ENCODE measurements at regions not wholly inside any gene's neighbourhood (a gene's known extent, or its start where the extent isn't known, plus 50 kb on each side); places are given as distances from the start of the nearest gene placed in this dataset.
A peak's percentile ranks its signal among the peaks of the same experiment; 100 is the strongest.

- DNase-seq = no peak
- Histone ChIP-seq H3K4me3 (ENCODE audit: low read depth, low read length) (no peak overlapping the region), H3K27ac (no peak overlapping the region), H3K27me3 (replicated peaks) (no peaks in the 10 kb centered on the region), H3K36me3 (replicated peaks) (no peaks in the 10 kb centered on the region)
- TF ChIP-seq CTCF (IDR thresholded peaks at IDR 0.05; ENCODE audit: low read depth, low read length, missing control alignments) = no peak
- in situ Hi-C loops (cut with HindIII; ENCODE audit: low pct_ligation_motif_present, low sequenced_read_pairs) = no loop called here
Measured at GRCh38 chr5:105145152-105145551, 1582.6 kb upstream of the NUDT12 start.

- Histone ChIP-seq H3K27me3 (replicated peaks) (no peaks in the 10 kb centered on the region), H3K27ac (no peak overlapping the region), H3K4me3 (ENCODE audit: low read depth, low read length) (no peak overlapping the region), H3K36me3 (replicated peaks) (no peaks in the 10 kb centered on the region)
- in situ Hi-C loops (cut with HindIII; ENCODE audit: low pct_ligation_motif_present, low sequenced_read_pairs) = no loop called here
- DNase-seq = no peak
- no peak for TF ChIP-seq CTCF (IDR thresholded peaks at IDR 0.05; ENCODE audit: low read depth, low read length, missing control alignments)
Measured at GRCh38 chr5:105134328-105134727, 1571.7 kb upstream of the NUDT12 start.

- Histone ChIP-seq H3K27me3 (replicated peaks) (no peaks in the 10 kb centered on the region), H3K36me3 (replicated peaks) (no peaks in the 10 kb centered on the region), H3K27ac (no peak overlapping the region), H3K4me3 (ENCODE audit: low read depth, low read length) (no peak overlapping the region)
- no peak for TF ChIP-seq CTCF (IDR thresholded peaks at IDR 0.05; ENCODE audit: low read depth, low read length, missing control alignments)
- no peak for DNase-seq
- in situ Hi-C loops (cut with HindIII; ENCODE audit: low pct_ligation_motif_present, low sequenced_read_pairs) = no loop called here
Measured at GRCh38 chr5:105133087-105133486, 1570.5 kb upstream of the NUDT12 start.

- no peak for TF ChIP-seq CTCF (IDR thresholded peaks at IDR 0.05; ENCODE audit: low read depth, low read length, missing control alignments)
- Histone ChIP-seq H3K4me3 (ENCODE audit: low read depth, low read length) (no peak overlapping the region), H3K36me3 (replicated peaks) (no peaks in the 10 kb centered on the region), H3K27me3 (replicated peaks) (no peaks in the 10 kb centered on the region), H3K27ac (no peak overlapping the region)
- no peak for DNase-seq
- in situ Hi-C loops (cut with HindIII; ENCODE audit: low pct_ligation_motif_present, low sequenced_read_pairs) = no loop called here
Measured at GRCh38 chr5:105132581-105132980, 1570.0 kb upstream of the NUDT12 start.

- in situ Hi-C loops (cut with HindIII; ENCODE audit: low pct_ligation_motif_present, low sequenced_read_pairs) = no loop called here
- Histone ChIP-seq H3K27ac (no peak overlapping the region), H3K36me3 (replicated peaks) (no peaks in the 10 kb centered on the region), H3K27me3 (replicated peaks) (no peaks in the 10 kb centered on the region), H3K4me3 (ENCODE audit: low read depth, low read length) (no peak overlapping the region)
- TF ChIP-seq CTCF (IDR thresholded peaks at IDR 0.05; ENCODE audit: low read depth, low read length, missing control alignments) = no peak
- no peak for DNase-seq
Measured at GRCh38 chr5:105131045-105131444, 1568.5 kb upstream of the NUDT12 start.

GRCh38 chr5:105101577-105101976 lies 1539.0 kb upstream of the NUDT12 start:
- peak; percentile 14 for DNase-seq
- in situ Hi-C loops (cut with HindIII; ENCODE audit: low pct_ligation_motif_present, low sequenced_read_pairs) = no loop called here
- no peaks in the 10 kb centered on the region for H3K36me3 ChIP-seq (replicated peaks)
- no peak overlapping the region for H3K27ac ChIP-seq
- H3K4me3 ChIP-seq (ENCODE audit: low read depth, low read length) = no peak overlapping the region
- no peak for TF ChIP-seq CTCF (IDR thresholded peaks at IDR 0.05; ENCODE audit: low read depth, low read length, missing control alignments)
- H3K27me3 ChIP-seq (replicated peaks) = no peaks in the 10 kb centered on the region
